ENCODE measurements at regions not wholly inside any gene's neighbourhood (a gene's known extent, or its start where the extent isn't known, plus 50 kb on each side); places are given as distances from the start of the nearest gene placed in this dataset.

GRCh38 chr10:78274491-78274890 is 240.8 kb downstream of the RPS24 start:
- ATAC-seq (no peak), DNase-seq (no peak)
- intact Hi-C loops (cut with DNase I), result no loop called here

GRCh38 chr10:78276139-78276538 is 242.5 kb downstream of the RPS24 start:
- no peak for DNase-seq
- WGBS, 2 donors, result 85 to 94% methylated on average over 1 of the region's 1 CpG
- Histone ChIP-seq H3K27me3 (no peaks in the 10 kb centered on the region), H3K4me1 (peaks cover 0 to 6% (median 0%) of the 10 kb centered on the region in 9 donors), H3K9me3 (peaks cover 0 to 7% (median 0%) of the 10 kb centered on the region in 11 donors), H3K4me3 (no peak overlapping the region), H3K27ac (no peak overlapping the region), H3K36me3 (no peaks in the 10 kb centered on the region)
- intact Hi-C loops (cut with DNase I), result no loop called here
- TF ChIP-seq, protein P1, sequence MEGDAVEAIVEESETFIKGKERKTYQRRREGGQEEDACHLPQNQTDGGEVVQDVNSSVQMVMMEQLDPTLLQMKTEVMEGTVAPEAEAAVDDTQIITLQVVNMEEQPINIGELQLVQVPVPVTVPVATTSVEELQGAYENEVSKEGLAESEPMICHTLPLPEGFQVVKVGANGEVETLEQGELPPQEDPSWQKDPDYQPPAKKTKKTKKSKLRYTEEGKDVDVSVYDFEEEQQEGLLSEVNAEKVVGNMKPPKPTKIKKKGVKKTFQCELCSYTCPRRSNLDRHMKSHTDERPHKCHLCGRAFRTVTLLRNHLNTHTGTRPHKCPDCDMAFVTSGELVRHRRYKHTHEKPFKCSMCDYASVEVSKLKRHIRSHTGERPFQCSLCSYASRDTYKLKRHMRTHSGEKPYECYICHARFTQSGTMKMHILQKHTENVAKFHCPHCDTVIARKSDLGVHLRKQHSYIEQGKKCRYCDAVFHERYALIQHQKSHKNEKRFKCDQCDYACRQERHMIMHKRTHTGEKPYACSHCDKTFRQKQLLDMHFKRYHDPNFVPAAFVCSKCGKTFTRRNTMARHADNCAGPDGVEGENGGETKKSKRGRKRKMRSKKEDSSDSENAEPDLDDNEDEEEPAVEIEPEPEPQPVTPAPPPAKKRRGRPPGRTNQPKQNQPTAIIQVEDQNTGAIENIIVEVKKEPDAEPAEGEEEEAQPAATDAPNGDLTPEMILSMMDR (IDR thresholded peaks at IDR 0.05), result no peak
- ATAC-seq, result no peak

More at GRCh38 chr10:78274491-78274890, 240.8 kb downstream of the RPS24 start:
- TF ChIP-seq, protein P1 (IDR thresholded peaks at IDR 0.05), result no peak
- Histone ChIP-seq H3K4me3 (no peak overlapping the region), H3K9me3 (peaks cover 0 to 7% (median 0%) of the 10 kb centered on the region in 11 donors), H3K4me1 (peaks cover 0 to 6% (median 0%) of the 10 kb centered on the region in 9 donors), H3K36me3 (no peaks in the 10 kb centered on the region), H3K27ac (no peak overlapping the region), H3K27me3 (no peaks in the 10 kb centered on the region)
- WGBS, 2 donors, result 55 to 71% methylated on average over 4 of the region's 4 CpGs

DNA sequence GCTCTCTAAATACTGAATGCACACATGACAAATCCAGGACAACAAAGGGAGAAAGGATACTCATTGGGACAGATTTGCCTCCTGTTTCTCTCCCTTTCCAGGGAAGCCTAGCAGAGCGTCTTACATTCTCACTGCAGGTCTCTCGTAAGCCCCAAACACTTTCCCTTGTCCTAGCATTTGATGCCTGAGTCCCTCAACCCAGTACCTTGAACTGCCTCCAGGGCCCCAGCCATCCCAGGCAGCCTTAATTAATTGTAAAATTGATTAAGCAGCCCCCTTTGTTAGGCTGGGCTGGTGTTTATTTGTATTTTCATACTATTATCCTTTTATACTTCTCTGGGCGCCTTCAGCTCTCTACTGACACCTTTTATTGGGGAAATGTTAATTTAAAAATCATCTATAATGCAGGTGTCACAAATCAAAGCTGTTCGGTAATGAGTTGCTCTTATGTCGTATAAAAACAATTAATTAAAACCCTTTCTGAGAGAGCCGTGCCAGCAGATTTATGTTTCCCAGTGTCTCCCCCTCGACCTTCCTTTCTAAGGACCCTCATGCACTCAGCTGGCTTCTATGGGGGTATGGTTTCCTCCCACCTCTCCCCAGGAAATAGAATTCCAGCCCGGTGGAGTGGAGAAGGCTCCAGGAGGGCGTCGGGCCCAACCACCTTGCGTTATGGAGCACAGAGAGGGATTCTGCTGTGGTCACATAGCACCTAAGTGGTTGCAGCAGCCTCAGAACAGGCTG is 243.8 kb downstream of the RPS24 start:
- ATAC-seq, result peak in 1 of 8 donors; percentile 28

DNA sequence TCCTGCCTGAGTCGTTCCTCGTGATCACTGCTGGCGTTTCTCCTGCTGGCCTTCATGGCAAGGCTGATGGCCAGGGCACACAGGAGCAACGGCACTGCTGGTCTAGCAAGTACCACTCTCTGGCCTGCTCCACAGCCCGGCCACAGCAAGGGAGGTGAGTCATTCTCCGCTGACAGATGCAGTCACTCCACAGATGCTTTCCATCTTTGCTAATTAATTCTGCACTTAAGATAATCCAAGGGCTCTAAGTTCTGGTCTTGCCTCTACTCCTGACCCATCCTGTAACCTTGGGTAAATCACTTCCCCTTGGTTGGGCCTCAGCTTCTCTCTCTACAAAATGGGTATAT is 244.4 kb downstream of the RPS24 start:
- H3K27me3 ChIP-seq, result no peaks in the 10 kb centered on the region
- TF ChIP-seq, protein P1 (IDR thresholded peaks at IDR 0.05), result no peak
- intact Hi-C loops (cut with DNase I), result no loop called here
- H3K36me3 ChIP-seq, result no peaks in the 10 kb centered on the region
- H3K4me3 ChIP-seq, result no peak overlapping the region
- WGBS, 2 donors, result 58 to 59% methylated on average over 6 of the region's 6 CpGs
- H3K4me1 ChIP-seq, result peaks cover 0 to 6% (median 0%) of the 10 kb centered on the region in 9 donors
- ATAC-seq (peak; percentile 68 to 98 (median 93)), DNase-seq (peak; percentile 67 to 76)
- no peaks in the 10 kb centered on the region for H3K9me3 ChIP-seq
- peak overlapping the region in 1 of 10 donors; percentile 30 for H3K27ac ChIP-seq

More for the DNA sequence above, 243.8 kb downstream of the RPS24 start:
- intact Hi-C loops (cut with DNase I), result no loop called here
- 74% methylated on average over 11 of the region's 11 CpGs for WGBS, 2 donors
- Histone ChIP-seq H3K4me1 (peaks cover 0 to 6% (median 0%) of the 10 kb centered on the region in 9 donors), H3K9me3 (peaks cover 0 to 3% (median 0%) of the 10 kb centered on the region in 11 donors), H3K27me3 (no peaks in the 10 kb centered on the region), H3K36me3 (no peaks in the 10 kb centered on the region), H3K4me3 (no peak overlapping the region), H3K27ac (peak overlapping the region in 3 of 10 donors; percentile 22 to 46 (median 30))
- DNase-seq, result no peak
- TF ChIP-seq, protein P1 (IDR thresholded peaks at IDR 0.05), result no peak
